Ovary (tissue), 3 donors: ENCODE measurements at regions not wholly inside any gene's neighbourhood (a gene's known extent, or its start where the extent isn't known, plus 50 kb on each side); places are given as distances from the start of the nearest gene placed in this dataset.

ENCODE experiments used
- POLR2A ChIP-seq: fragments of 450-650 bp; IDR thresholded peaks from one replicate; pipeline ENCODE4 v1.6.1; 2017; ENCODE audit warnings: antibody characterized with exemption, mild to moderate bottlenecking, moderate library complexity
- TF ChIP-seq, protein P1 (sequence below), 3 donors: fragments of 450-650 bp in 2 of 3; fragments of 200-600 bp in 1 of 3; IDR thresholded peaks; one replicate each; pipeline versions ENCODE4 v1.5.1 to v1.8.0; 2016 to 2022; ENCODE audit warnings: antibody characterized with exemption in 3 of 3, mild to moderate bottlenecking in 1 of 3
- donor health status: DM: no; HTN: no; CAD: no.

DNA sequence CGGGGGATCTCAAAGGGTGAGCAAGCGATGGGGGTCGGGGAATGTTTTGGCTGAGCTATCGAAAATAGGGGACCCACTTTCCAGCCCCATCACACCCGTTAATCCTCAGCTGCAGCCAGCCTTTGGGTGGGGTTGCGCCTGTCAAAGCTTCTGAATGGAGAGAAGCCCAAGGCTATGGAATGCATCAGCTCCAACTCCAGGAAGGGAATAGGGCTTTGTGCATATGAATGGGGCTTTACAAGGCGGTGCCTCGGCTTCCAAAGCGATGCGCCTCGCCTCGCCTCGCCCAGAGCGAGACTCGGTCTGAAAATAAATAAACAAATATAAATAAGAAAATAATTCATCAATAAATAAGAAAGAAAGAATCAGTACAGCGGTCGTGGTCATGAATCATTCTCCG, 751.4 kb upstream of the DEFB115 start:
- no peak for TF ChIP-seq POLR2A
- TF ChIP-seq, protein P1, sequence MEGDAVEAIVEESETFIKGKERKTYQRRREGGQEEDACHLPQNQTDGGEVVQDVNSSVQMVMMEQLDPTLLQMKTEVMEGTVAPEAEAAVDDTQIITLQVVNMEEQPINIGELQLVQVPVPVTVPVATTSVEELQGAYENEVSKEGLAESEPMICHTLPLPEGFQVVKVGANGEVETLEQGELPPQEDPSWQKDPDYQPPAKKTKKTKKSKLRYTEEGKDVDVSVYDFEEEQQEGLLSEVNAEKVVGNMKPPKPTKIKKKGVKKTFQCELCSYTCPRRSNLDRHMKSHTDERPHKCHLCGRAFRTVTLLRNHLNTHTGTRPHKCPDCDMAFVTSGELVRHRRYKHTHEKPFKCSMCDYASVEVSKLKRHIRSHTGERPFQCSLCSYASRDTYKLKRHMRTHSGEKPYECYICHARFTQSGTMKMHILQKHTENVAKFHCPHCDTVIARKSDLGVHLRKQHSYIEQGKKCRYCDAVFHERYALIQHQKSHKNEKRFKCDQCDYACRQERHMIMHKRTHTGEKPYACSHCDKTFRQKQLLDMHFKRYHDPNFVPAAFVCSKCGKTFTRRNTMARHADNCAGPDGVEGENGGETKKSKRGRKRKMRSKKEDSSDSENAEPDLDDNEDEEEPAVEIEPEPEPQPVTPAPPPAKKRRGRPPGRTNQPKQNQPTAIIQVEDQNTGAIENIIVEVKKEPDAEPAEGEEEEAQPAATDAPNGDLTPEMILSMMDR (IDR thresholded peaks at IDR 0.05): no peak
